PFSK-1 (cell line): ENCODE measurements at regions not wholly inside any gene's neighbourhood (a gene's known extent, or its start where the extent isn't known, plus 50 kb on each side); places are given as distances from the start of the nearest gene placed in this dataset.

Experiments
- FOXP2 ChIP-seq: optimal IDR thresholded peaks from 2 replicates; pipeline ENCODE3; 2011; ENCODE audit warnings: borderline replicate concordance, control low read depth, inconsistent platforms; ENCODE audit not compliant: insufficient read depth; ENCODE audit errors: extremely low read length, extremely low read depth
- POLR2AphosphoS5 ChIP-seq: IDR thresholded peaks from 2 replicates; pipeline ENCODE4 v1.6.1; 2012; ENCODE audit warnings: low read depth, mild to moderate bottlenecking, control low read depth, low read length, moderate library complexity
- SIN3A ChIP-seq: IDR thresholded peaks from 2 replicates; pipeline ENCODE4 v1.6.1; 2012; ENCODE audit warnings: mild to moderate bottlenecking, low read length, moderate library complexity, borderline replicate concordance; ENCODE audit not compliant: insufficient read depth

DNA sequence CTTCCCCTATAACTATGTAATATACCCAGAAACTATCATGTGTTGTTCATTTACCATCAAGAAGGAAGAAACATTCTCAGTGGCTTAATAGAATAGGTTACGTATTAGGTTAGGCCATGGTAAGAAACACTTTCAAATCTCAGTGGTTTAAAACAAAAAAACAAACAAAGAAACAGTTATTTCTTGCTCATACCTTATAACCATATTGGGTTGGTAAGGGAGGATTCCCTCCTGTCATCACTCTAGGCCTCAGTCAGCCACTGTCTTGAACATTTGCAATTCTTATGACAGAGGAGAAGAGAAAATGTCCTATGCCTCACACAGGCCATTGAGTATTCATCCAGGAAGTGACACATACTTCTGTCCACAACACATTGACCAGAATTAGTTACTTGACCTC lies 727.7 kb upstream of the NECTIN3 start:
- TF ChIP-seq SIN3A, result no peak
- TF ChIP-seq POLR2AphosphoS5, result no peak
- no peak for TF ChIP-seq FOXP2
